ENCODE measurements at regions not wholly inside any gene's neighbourhood (a gene's known extent, or its start where the extent isn't known, plus 50 kb on each side); places are given as distances from the start of the nearest gene placed in this dataset.

- TF ChIP-seq, protein P1, sequence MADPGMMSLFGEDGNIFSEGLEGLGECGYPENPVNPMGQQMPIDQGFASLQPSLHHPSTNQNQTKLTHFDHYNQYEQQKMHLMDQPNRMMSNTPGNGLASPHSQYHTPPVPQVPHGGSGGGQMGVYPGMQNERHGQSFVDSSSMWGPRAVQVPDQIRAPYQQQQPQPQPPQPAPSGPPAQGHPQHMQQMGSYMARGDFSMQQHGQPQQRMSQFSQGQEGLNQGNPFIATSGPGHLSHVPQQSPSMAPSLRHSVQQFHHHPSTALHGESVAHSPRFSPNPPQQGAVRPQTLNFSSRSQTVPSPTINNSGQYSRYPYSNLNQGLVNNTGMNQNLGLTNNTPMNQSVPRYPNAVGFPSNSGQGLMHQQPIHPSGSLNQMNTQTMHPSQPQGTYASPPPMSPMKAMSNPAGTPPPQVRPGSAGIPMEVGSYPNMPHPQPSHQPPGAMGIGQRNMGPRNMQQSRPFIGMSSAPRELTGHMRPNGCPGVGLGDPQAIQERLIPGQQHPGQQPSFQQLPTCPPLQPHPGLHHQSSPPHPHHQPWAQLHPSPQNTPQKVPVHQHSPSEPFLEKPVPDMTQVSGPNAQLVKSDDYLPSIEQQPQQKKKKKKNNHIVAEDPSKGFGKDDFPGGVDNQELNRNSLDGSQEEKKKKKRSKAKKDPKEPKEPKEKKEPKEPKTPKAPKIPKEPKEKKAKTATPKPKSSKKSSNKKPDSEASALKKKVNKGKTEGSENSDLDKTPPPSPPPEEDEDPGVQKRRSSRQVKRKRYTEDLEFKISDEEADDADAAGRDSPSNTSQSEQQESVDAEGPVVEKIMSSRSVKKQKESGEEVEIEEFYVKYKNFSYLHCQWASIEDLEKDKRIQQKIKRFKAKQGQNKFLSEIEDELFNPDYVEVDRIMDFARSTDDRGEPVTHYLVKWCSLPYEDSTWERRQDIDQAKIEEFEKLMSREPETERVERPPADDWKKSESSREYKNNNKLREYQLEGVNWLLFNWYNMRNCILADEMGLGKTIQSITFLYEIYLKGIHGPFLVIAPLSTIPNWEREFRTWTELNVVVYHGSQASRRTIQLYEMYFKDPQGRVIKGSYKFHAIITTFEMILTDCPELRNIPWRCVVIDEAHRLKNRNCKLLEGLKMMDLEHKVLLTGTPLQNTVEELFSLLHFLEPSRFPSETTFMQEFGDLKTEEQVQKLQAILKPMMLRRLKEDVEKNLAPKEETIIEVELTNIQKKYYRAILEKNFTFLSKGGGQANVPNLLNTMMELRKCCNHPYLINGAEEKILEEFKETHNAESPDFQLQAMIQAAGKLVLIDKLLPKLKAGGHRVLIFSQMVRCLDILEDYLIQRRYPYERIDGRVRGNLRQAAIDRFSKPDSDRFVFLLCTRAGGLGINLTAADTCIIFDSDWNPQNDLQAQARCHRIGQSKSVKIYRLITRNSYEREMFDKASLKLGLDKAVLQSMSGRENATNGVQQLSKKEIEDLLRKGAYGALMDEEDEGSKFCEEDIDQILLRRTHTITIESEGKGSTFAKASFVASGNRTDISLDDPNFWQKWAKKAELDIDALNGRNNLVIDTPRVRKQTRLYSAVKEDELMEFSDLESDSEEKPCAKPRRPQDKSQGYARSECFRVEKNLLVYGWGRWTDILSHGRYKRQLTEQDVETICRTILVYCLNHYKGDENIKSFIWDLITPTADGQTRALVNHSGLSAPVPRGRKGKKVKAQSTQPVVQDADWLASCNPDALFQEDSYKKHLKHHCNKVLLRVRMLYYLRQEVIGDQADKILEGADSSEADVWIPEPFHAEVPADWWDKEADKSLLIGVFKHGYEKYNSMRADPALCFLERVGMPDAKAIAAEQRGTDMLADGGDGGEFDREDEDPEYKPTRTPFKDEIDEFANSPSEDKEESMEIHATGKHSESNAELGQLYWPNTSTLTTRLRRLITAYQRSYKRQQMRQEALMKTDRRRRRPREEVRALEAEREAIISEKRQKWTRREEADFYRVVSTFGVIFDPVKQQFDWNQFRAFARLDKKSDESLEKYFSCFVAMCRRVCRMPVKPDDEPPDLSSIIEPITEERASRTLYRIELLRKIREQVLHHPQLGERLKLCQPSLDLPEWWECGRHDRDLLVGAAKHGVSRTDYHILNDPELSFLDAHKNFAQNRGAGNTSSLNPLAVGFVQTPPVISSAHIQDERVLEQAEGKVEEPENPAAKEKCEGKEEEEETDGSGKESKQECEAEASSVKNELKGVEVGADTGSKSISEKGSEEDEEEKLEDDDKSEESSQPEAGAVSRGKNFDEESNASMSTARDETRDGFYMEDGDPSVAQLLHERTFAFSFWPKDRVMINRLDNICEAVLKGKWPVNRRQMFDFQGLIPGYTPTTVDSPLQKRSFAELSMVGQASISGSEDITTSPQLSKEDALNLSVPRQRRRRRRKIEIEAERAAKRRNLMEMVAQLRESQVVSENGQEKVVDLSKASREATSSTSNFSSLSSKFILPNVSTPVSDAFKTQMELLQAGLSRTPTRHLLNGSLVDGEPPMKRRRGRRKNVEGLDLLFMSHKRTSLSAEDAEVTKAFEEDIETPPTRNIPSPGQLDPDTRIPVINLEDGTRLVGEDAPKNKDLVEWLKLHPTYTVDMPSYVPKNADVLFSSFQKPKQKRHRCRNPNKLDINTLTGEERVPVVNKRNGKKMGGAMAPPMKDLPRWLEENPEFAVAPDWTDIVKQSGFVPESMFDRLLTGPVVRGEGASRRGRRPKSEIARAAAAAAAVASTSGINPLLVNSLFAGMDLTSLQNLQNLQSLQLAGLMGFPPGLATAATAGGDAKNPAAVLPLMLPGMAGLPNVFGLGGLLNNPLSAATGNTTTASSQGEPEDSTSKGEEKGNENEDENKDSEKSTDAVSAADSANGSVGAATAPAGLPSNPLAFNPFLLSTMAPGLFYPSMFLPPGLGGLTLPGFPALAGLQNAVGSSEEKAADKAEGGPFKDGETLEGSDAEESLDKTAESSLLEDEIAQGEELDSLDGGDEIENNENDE (IDR thresholded peaks at IDR 0.05; ENCODE audit: insufficient replicate concordance, low read length): no peak
- TF ChIP-seq HDAC6 (IDR thresholded peaks at IDR 0.05; ENCODE audit: low read depth, low read length) (no peak), SRF (IDR thresholded peaks at IDR 0.05; ENCODE audit: low read depth, low read length) (no peak)
These were observed 124.7 kb downstream of the ACKR3 start (continued) for GRCh38 chr2:236694146-236694888.

Measured in H1 (cell line).